ENCODE measurements at regions not wholly inside any gene's neighbourhood (a gene's known extent, or its start where the extent isn't known, plus 50 kb on each side); places are given as distances from the start of the nearest gene placed in this dataset.

GRCh38 chr7:115191526-115191925 is 269.6 kb downstream of the MDFIC start:
- Histone ChIP-seq H3K9me3 (ENCODE audit: control insufficient read depth, insufficient read depth, low read depth, low read length) (no peaks in the 10 kb centered on the region), H3K4me1 (ENCODE audit: control insufficient read depth, insufficient read depth, low read length) (no peaks in the 10 kb centered on the region), H3K27ac (ENCODE audit: extremely low read depth, low read depth, low read length) (no peak overlapping the region), H3K36me3 (ENCODE audit: control insufficient read depth in 2 of 2, insufficient read depth in 1 of 2, low read length in 2 of 2) (no peaks in the 10 kb centered on the region), H3K4me3 (ENCODE audit: low read depth, low read length) (no peak overlapping the region)
- TF ChIP-seq PRDM4 (tag by site-specific recombination; IDR thresholded peaks at IDR 0.05), result no peak
- TF ChIP-seq SCRT1 (tag by site-specific recombination; IDR thresholded peaks at IDR 0.05; ENCODE audit: borderline replicate concordance), result no peak
- POLR2A ChIA-PET, result no interaction called here
- CTCF ChIA-PET, result no interaction called here

- Histone ChIP-seq H3K9me3 (ENCODE audit: control insufficient read depth, insufficient read depth, low read depth, low read length) (no peaks in the 10 kb centered on the region), H3K27ac (ENCODE audit: extremely low read depth, low read depth, low read length) (no peak overlapping the region), H3K4me1 (ENCODE audit: control insufficient read depth, insufficient read depth, low read length) (no peaks in the 10 kb centered on the region), H3K36me3 (ENCODE audit: control insufficient read depth in 2 of 2, insufficient read depth in 1 of 2, low read length in 2 of 2) (no peaks in the 10 kb centered on the region), H3K4me3 (ENCODE audit: low read depth, low read length) (no peak overlapping the region)
- ChIA-PET POLR2A (no interaction called here), CTCF (interaction anchor here (0.6 kb wide), 1 partner anchor 303 kb away, joined by 3 read pairs; no protein-coding TSS in a partner anchor)
- TF ChIP-seq ZNF114 (tag by site-specific recombination; IDR thresholded peaks at IDR 0.05), result no peak
- TF ChIP-seq ZNF792 (tag by site-specific recombination; IDR thresholded peaks at IDR 0.05), result no peak
- TF ChIP-seq ZNF10 (tag by site-specific recombination; IDR thresholded peaks at IDR 0.05), result no peak
- TF ChIP-seq ZNF580 (tag by site-specific recombination; IDR thresholded peaks at IDR 0.05), result no peak
- no peak for TF ChIP-seq BCL11A (tag by site-specific recombination; IDR thresholded peaks at IDR 0.05; ENCODE audit: low read depth)
- no peak for TF ChIP-seq ZNF133 (tag by site-specific recombination; IDR thresholded peaks at IDR 0.05)
These were observed 261.6 kb downstream of the MDFIC start for GRCh38 chr7:115183431-115184057.

DNA sequence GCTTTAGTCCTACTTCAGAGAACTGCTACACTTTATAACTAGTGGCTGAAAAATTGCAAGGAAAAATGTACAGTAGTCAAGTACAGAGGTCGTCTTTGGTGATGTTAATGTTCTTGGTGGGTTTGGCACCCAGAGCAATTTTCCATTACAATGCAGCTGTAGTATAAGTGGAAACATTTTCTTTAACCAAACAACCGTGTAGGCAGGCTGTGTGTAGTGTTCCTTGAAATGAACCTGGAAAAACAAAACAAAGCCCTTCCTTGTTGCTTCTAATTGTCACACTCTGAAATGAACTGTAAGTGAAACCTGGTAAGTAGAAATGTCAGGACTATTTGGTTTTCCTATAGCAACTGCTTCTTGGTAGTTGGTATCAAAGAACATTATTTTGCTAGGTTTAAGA is 256.9 kb downstream of the MDFIC start:
- no peak overlapping the region for H3K27ac ChIP-seq (ENCODE audit: extremely low read depth, low read depth, low read length)
- H3K4me1 ChIP-seq (ENCODE audit: control insufficient read depth, insufficient read depth, low read length), result no peaks in the 10 kb centered on the region
- no peaks in the 10 kb centered on the region for H3K36me3 ChIP-seq (ENCODE audit: control insufficient read depth in 2 of 2, insufficient read depth in 1 of 2, low read length in 2 of 2)
- ChIA-PET POLR2A (no interaction called here), CTCF (no interaction called here)
- H3K9me3 ChIP-seq (ENCODE audit: control insufficient read depth, insufficient read depth, low read depth, low read length), result no peaks in the 10 kb centered on the region
- no peak overlapping the region for H3K4me3 ChIP-seq (ENCODE audit: low read depth, low read length)
- TF ChIP-seq ZNF677 (tag by site-specific recombination; IDR thresholded peaks at IDR 0.05) (no peak), ZNF449 (tag by site-specific recombination; IDR thresholded peaks at IDR 0.05) (no peak), ZSCAN4 (tag by site-specific recombination; IDR thresholded peaks at IDR 0.05) (no peak), ZNF747 (tag by site-specific recombination; IDR thresholded peaks at IDR 0.05) (no peak), ZNF146 (tag by site-specific recombination; IDR thresholded peaks at IDR 0.05) (no peak), ZFP41 (tag by site-specific recombination; IDR thresholded peaks at IDR 0.05; ENCODE audit: borderline replicate concordance) (no peak), ZNF777 (tag by site-specific recombination; IDR thresholded peaks at IDR 0.05; ENCODE audit: borderline replicate concordance) (no peak), ZNF501 (tag by site-specific recombination; IDR thresholded peaks at IDR 0.05) (no peak), ZNF350 (tag by site-specific recombination; IDR thresholded peaks at IDR 0.05) (no peak), ZSCAN18 (tag by site-specific recombination; IDR thresholded peaks at IDR 0.05) (no peak), YY1 (tag by site-specific recombination; IDR thresholded peaks at IDR 0.05) (no peak), ZNF785 (tag by site-specific recombination; IDR thresholded peaks at IDR 0.05) (no peak), OVOL3 (tag by site-specific recombination; IDR thresholded peaks at IDR 0.05) (no peak)
- TF ChIP-seq, protein P1, sequence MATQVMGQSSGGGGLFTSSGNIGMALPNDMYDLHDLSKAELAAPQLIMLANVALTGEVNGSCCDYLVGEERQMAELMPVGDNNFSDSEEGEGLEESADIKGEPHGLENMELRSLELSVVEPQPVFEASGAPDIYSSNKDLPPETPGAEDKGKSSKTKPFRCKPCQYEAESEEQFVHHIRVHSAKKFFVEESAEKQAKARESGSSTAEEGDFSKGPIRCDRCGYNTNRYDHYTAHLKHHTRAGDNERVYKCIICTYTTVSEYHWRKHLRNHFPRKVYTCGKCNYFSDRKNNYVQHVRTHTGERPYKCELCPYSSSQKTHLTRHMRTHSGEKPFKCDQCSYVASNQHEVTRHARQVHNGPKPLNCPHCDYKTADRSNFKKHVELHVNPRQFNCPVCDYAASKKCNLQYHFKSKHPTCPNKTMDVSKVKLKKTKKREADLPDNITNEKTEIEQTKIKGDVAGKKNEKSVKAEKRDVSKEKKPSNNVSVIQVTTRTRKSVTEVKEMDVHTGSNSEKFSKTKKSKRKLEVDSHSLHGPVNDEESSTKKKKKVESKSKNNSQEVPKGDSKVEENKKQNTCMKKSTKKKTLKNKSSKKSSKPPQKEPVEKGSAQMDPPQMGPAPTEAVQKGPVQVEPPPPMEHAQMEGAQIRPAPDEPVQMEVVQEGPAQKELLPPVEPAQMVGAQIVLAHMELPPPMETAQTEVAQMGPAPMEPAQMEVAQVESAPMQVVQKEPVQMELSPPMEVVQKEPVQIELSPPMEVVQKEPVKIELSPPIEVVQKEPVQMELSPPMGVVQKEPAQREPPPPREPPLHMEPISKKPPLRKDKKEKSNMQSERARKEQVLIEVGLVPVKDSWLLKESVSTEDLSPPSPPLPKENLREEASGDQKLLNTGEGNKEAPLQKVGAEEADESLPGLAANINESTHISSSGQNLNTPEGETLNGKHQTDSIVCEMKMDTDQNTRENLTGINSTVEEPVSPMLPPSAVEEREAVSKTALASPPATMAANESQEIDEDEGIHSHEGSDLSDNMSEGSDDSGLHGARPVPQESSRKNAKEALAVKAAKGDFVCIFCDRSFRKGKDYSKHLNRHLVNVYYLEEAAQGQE (tag by site-specific recombination; IDR thresholded peaks at IDR 0.05), result no peak
